T-helper 2 cell treated with Interferon-gamma antibody and Interleukin-4, amounts not matched to agents 100 ng/mL and 5 ng/mL, for 36 hours (primary cell): ENCODE measurements at regions not wholly inside any gene's neighbourhood (a gene's known extent, or its start where the extent isn't known, plus 50 kb on each side); places are given as distances from the start of the nearest gene placed in this dataset.

ENCODE experiments used
- intact Hi-C: fragments of 100-400 bp; cut with micrococcal nuclease; formaldehyde crosslinking; loops from one replicate; pipeline ENCODE4 v1.15.1; 2023

DNA sequence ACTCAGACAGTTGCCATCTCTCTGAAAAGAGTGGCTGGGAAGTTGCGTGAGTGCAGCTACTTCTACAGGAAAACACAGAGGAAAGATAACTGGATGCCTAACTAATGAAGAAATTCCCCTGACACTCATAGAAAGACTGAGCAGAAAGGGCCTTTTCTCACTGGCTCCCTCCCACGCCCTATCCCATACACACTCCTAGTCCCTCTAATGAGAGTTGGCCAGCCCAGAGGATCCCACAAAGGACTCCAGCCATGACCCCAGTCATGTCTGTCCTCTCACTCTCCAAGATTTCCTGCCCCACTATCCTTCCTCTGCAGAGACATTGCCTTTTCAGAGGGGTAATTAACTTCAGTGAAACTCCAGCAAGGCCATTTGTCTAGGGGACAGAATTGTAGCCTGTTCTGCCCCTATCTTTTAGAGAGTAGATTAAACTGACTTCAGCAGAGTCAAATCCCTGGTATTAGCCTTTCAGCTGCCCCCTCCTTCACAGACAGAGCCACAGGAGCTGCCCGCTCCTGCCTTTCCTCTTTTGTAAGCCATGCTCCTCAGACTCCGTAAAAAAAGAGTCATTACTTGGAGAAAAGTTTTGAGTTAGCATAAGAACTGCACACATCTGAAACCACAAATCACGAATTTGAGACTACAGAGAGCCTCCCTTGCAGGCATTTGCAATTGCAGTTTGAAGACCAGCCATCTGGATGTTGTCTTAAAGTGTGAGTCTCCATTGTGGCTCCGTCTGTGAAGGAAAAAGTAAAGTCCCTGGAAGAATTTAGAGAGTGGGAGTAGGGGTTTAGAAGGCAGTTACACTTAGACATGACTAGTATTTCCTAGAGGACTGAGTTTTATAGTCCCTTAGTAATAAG lies 129.1 kb upstream of the SEMA6D start:
- intact Hi-C loops, result no loop called here

GRCh38 chr15:47588958-47589357 lies 128.3 kb upstream of the SEMA6D start:
- intact Hi-C loops, result no loop called here

- intact Hi-C loops, result no loop called here
These were observed 118.3 kb upstream of the SEMA6D start for GRCh38 chr15:47598996-47599395.

- intact Hi-C loops, result no loop called here
These were observed 117.5 kb upstream of the SEMA6D start for GRCh38 chr15:47599806-47600205.

DNA sequence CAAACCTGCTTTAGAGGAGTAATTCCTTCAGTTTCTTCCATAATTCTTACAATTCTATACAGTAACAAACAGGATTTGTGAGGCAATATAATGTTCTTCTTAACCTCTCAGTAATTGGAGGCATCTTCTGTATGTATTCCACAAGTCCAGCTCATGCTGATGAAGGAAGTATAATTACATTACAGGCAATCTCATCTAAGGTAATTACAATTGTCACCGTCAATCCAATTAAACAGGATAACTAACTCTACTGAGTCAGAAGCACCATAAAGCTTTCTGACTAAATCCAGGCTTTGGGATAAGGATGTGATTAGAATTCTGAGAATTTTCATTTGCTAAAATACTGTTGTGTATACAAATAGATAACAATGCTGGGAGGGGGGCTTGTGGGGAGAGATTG lies 115.2 kb upstream of the SEMA6D start:
- intact Hi-C loops, result no loop called here

GRCh38 chr15:47603026-47603425 lies 114.3 kb upstream of the SEMA6D start:
- intact Hi-C loops, result no loop called here

DNA sequence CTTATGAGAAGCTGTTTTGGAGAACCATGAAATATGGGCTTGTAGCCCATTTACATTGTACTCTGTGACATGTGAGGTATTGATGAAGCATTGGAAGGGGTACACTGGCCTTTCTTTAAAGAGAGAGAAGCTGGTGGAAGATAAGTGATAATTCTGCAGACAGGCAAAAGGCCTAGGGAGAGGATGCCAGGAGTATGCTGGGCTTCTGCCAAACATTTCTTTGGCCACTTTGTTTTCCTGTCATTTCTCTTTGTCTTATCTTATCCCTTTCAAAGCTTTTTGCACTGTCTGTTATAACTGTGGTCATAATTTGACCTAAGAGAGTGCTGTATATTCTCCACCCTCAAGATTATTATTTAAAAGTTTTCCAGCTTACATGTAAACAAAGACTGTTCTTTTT lies 109.6 kb upstream of the SEMA6D start:
- intact Hi-C loops, result no loop called here

GRCh38 chr15:47609693-47610092 lies 107.6 kb upstream of the SEMA6D start:
- intact Hi-C loops, result no loop called here

DNA sequence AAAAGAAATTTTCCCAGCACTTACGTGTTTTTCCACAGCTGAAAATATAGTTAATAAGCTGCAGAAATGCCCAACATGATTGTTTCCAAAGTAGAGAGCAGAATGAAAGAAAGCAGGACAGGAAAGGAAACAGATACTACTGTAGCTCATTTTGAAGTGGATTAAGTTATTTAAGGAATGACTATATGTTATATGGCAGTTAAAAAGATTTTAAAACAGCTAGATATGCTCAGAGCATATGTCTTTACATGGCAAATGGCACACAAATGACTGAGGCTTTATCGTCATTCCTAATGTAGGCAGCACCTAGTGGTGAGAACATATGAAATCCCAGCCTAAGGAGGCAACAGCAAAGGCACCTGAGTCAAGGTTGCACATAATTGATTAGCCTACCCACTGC lies 106.6 kb upstream of the SEMA6D start:
- intact Hi-C loops, result no loop called here

- intact Hi-C loops, result no loop called here
These were observed 102.8 kb upstream of the SEMA6D start for GRCh38 chr15:47614360-47615011.

GRCh38 chr15:47616876-47617275 lies 100.4 kb upstream of the SEMA6D start:
- intact Hi-C loops, result no loop called here

- intact Hi-C loops, result no loop called here
These were observed 99.1 kb upstream of the SEMA6D start for GRCh38 chr15:47618241-47618640.

GRCh38 chr15:47620960-47621681 lies 96.2 kb upstream of the SEMA6D start:
- intact Hi-C loops, result no loop called here

- intact Hi-C loops, result no loop called here
These were observed 95.2 kb upstream of the SEMA6D start for GRCh38 chr15:47622055-47622454.

DNA sequence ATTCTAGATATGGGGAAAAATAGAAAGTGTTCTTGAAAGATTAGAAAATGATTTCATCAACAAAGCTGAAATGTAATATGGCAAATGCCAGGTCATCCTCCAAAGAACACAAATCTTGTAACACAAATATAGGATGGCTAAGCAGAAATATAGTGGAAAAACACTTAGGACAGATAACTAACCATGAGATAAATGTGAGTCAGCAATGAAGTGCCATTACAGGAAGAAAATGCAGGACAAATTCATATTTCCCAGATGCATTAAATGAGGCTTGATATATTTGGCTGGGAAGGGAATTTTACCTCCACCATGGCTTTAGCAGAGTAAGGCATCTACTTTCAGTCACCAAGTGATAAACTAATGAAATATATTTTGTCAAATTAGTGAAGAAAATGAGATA lies 92.8 kb upstream of the SEMA6D start:
- intact Hi-C loops, result no loop called here

GRCh38 chr15:47639042-47639441 lies 78.3 kb upstream of the SEMA6D start:
- intact Hi-C loops, result no loop called here

DNA sequence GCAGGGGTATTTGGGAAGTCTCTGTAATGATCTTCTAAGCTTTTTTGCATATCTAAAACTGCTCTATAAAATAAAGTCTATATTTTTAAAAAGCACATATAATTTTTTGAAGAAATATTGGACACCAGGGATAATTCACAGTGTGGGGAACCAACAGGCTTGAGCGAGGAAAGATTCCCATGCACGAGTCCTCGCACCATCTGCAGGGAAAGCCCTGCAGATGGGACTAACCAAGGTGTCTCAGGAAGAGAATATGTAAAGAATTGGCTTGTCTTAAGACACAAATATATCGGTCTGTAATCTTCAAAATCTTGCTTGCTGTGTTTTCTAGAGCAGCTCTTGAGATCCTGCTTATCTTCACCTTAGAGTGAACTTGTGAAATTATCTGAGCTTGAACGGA lies 77.2 kb upstream of the SEMA6D start:
- intact Hi-C loops, result no loop called here

- intact Hi-C loops, result no loop called here
These were observed 76.4 kb upstream of the SEMA6D start for GRCh38 chr15:47640901-47641300.

DNA sequence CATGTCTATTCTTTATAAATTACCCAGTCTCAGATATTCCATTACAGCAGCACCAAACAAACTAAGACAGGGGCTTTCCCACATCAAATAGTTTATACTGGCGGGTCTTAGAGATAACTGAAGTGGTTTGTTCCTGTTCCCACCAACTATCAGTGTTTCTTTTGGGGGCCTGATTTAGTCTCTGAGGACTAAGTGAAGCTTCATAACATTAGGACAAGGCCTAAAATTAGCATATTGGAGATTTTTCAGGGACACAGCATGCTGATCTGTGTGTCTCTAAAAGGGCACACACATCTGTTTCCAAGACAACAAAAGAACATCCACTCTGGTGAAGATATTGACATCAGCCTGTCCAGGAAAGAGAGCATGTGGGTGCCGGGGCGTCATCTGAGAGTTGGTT lies 72.6 kb upstream of the SEMA6D start:
- intact Hi-C loops, result no loop called here

DNA sequence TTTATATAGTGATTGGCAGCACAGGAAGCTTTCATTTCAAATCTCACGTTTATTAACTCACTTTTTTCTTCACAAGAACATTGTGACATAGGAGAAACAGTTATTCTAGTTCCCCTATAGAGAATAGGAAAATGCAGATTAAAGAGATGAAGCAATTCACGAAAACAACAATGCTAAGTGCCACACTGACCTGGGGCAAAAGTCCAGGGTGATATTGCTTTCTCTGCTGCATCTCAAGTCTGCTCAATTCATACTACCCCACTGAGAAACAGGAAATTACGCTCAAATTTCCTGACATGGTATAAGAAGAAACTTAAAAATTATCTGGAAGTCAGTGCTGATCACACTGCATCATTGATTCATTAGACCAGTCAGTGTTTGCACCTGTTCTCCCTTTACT lies 66.7 kb upstream of the SEMA6D start:
- intact Hi-C loops, result no loop called here

DNA sequence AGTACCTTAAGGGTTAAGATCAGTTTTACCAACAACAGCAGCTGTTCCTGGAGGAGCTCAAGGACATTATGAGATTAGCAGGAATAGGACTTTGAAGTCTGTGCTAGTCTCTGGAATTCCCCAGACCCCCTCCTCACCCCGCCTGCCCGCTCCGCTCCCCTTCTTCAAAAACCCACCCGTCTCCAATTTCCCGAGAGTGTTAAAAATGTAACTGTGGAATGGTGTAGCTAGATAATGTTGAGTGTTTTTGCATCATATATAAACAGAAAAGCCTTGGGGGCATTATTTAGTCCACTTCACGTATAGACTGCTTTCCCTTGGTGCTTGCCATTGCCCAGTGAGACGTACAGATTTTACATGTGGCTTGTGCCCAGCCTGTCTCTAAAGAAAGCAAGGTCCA lies 65.0 kb upstream of the SEMA6D start:
- intact Hi-C loops, result no loop called here

GRCh38 chr15:47652844-47653243 lies 64.5 kb upstream of the SEMA6D start:
- intact Hi-C loops, result no loop called here
